ACHN (cell line): ENCODE measurements at regions not wholly inside any gene's neighbourhood (a gene's known extent, or its start where the extent isn't known, plus 50 kb on each side); places are given as distances from the start of the nearest gene placed in this dataset.

Source experiments
- DNase-seq: peaks from one replicate; pipeline ENCODE4 v3.0.0-alpha.2; 2015
- in situ Hi-C: cut with HindIII; loops from 2 replicates; pipeline ENCODE4 v1.10.0; 2017; ENCODE audit warnings: low sequenced_read_pairs, low pct_ligation_motif_present, low pct_unique_long_range_greater_than_20kb

DNA sequence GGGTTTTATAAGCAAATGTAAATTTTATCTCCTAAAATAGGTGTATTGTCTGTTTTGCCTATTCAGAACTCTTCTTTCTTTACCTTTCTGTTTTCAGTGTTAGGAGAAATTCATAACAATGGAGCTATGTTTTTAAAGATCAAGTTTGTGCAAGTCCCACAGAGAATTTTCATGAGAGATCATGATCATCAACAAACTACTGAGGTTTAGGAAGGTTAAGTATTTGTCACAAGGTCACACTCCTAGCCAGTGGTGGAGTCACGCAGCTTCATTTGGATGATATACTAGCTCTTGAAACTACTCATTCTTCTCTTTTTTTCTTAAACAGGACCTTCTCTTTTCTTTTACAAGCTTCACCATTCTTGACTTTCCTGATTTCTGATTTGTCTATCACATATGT, 892.6 kb upstream of the FRG1 start:
- DNase-seq = no peak

DNA sequence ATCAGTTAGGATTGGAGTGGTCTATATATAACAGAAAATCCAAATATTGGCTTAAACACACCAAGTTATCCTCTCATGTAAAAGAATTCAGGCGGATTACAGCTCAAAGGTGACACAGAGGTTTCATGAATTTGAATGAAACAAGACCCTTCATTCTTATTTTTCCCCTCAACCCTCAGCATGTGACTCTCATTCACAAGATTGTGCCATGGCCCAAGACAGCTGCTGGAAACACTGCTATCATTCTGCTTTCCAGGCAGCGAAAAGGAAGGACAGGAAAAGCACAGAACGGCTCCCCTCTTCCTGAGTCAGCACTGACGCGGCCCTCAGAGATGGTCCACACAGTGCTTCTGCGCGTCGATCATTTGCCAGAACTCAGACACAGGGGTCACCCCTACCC, 891.0 kb upstream of the FRG1 start:
- in situ Hi-C loops = no loop called here

More for the DNA sequence above, 892.6 kb upstream of the FRG1 start:
- in situ Hi-C loops = no loop called here

DNA sequence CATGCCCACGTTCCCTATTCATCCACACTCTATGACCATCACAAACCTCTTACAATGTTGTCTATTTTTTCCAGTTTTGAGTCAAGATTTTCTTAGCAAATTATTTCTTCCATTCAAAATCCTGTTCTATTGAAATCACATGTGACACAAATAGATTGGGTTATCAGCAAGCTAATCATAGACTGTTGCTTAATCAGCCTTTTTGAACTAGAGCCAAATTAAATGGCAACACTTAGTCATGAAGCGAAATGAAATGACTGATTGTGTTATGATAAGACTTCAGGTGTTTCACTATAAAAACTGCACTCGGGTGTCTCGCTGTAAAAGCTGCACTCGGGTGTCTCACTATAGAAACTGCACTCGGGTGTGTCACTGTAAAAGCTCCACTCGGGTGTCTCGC, 890.0 kb upstream of the FRG1 start:
- in situ Hi-C loops = no loop called here
- DNase-seq = no peak

More for the DNA sequence above, 891.0 kb upstream of the FRG1 start:
- DNase-seq = no peak

DNA sequence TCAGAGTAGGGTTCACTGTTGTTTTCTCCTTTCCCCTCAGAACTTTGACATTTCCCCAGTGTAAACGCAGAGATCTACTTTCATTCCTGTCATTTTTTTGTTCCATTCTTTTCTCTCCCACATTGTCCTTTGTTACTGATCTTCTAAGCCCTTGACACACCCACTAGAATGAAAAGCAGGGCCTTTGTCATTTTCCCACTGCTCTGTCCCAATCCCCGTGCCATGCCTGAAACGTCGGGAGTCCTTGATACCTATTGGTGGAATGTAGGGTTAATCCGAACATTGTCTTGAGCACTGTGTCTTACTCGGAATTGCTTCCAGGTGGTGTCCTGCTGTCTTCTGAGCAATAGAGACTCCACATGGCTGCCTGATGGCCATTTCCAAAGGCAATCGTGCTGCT, 887.1 kb upstream of the FRG1 start:
- DNase-seq = no peak
- in situ Hi-C loops = no loop called here

DNA sequence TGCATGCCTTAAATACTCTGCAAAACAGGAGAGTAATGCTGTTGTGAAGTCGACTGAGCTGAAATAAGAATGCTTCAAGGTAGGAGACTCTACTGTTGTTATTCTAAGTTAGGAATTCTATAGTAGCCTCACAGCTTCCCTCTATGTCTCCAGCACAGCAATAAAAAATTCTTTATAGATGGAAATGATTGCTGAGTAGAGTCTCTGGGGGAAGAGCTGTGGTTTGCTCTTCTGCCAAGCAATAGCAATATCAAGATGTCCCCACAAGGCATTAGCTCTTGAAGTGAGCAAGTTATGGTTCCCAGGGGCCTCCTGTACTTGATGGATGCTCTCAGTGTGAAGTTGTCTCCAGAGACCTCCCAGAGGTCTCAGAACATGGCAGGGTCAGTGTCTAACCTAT, 880.6 kb upstream of the FRG1 start:
- in situ Hi-C loops = no loop called here
- DNase-seq = no peak

DNA sequence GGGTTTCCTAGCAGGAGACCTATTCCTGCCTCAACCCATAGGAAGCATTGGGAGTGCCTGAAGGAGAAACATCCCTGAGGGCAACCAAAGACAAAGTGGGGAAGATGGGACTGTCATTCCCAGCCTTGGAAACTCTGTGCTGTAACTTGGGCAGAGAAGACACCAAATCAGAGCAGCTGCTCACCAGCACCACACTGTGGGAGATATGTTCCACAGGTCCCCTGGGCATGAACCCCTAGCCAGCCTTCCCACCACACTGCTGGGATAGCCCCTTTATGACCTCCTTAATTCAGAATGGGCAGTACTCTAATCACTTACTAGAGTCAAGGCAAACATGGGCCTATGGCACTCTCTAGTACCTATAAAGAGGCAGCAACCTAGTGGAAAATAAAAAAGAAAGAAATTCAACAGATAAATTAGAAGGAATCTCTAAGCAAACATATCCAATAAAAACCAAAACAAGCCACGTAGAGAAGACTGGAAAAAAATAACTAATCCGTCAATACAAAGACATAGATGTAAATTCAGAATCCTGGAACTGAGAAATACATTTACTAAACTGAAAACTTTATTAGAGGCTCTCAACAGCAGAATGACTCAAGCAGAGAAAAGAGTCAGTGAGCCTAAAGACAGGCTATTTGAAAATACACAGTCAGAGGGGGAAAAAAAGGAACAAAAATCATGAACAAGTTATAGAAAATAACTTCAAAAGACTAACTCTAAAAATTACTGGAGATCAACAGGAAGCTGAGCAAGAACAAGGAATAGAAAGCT, 878.4 kb upstream of the FRG1 start:
- in situ Hi-C loops = no loop called here
- DNase-seq = no peak

DNA sequence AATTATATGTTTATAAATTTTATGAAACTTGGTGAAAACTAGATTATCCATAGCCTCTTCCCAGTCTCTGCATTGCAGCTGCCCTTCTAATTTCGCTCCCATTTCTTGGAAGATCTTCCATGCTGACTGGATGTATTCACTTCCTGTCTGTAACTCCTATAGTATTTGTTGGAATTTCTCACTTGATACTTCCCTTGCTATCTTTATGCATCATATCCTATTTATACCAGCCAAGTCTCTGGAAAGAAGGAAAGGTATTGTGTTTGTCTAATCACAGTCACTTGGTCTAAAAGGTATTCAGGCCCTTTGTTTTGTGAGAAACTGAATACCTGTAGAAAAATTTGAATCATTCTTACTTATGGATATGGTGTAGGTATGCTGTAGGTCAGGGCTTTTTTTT, 870.9 kb upstream of the FRG1 start:
- DNase-seq = no peak
- in situ Hi-C loops = no loop called here

DNA sequence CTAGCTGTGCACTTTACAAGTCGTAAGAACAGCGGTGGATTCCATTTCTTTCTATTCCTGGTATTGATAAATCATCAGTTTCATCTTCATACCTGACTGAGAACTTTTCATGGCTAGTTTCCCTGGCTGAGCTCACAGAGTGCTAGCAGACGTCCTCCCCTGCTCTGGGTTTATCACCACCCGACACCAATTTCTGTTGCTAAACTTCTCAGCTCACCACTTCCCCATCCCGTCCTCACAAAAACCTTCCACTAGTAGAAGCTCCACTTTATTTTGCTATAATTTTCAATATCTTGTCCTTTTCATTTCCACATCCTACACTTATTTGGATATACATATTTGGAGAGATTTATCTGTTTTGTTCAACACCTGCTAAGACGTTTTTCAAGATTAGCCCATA, 869.4 kb upstream of the FRG1 start:
- in situ Hi-C loops = no loop called here
- no peak for DNase-seq

DNA sequence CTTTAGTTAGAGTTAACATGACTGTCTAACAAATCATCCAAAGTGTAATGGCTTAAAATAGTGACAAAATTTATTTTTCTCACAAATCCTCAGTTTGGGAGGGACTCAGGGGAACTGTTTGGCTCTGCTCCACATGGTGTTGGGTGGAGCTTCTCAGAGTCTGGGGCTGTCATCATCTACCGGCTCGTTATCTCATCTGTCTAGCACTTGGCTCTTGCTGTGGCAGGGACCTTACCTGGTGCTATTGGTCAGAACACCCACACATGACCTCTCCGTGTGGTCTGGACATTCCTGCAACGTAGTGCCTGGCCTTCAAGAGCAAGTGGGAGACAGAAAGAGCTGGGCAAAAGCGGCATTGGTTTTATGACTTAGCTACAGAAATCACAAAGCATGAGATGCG, 866.9 kb upstream of the FRG1 start:
- in situ Hi-C loops = no loop called here
- DNase-seq = no peak

DNA sequence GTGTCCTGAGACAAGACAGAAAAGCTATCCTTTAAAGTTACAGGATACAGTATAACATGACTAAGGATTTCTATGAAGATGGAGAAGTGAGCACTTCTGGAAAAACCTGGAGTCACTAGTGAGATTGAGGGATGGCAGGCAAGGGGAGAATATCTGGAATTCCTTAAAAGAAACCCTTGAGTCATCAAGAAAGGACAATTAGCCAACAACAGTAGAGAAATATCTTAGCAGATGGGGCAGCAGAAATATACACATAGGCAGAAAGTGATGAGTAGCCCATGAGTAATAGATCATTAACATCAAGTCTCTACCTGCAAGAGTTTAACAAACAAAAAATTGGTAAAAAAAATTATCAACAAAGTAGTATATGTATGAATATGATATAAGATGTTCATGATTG, 858.8 kb upstream of the FRG1 start:
- DNase-seq = no peak
- in situ Hi-C loops = no loop called here

DNA sequence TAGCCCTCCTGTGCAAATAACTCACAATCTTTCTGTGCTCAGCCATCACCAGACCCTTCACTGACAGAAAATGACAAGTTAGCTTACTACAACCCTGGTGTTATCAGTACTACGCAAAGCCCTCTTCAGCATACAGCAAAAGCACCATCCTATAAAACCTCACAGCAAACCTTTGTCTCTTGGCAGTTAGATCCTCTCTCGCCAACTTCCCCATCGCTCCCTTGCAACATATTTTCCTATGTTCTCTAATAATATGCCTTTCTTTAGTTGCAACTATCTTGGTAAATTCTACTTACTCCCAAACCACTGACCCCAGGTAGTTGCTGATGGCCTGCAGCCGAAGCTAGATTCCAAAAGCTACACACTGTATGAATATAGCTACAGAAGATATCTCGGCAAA, 856.9 kb upstream of the FRG1 start:
- in situ Hi-C loops = no loop called here
- no peak for DNase-seq

DNA sequence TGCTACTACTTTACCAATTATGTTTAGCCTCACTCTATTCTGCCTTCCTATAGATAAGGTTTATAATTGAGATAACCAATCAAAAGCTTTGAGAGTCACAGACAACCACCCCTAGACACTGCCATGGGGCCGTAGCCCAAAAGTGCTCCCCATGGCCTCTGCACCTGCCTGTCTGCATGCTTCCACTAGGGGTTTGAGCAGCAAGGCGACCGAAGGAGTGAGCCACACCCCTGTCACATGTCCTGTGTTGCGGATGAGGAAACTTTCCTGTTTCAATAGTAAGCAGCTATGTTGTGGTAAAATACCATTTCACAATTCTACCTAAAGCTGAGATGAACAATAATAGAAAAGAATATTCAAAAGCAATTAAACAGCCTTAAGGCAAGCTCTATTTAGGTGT, 856.0 kb upstream of the FRG1 start:
- no peak for DNase-seq
- in situ Hi-C loops = no loop called here

DNA sequence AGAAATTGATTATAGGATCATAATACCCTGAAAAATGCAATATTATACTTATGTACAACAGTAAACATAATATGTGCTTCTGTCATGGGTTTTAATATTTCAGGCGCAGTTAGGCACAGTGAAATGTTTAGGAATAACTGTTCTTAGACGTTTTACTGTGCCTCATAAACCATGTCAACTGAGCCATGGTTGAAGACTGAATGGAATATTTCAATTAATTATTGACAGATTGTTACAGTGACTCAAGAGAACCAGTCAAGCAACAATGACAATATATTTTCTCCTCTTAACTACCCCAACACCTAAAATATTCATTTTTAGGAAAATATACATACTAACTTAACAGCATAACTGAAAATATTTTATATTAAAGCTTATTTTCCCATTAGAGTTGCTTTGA, 852.7 kb upstream of the FRG1 start:
- peak; percentile 19 for DNase-seq

DNA sequence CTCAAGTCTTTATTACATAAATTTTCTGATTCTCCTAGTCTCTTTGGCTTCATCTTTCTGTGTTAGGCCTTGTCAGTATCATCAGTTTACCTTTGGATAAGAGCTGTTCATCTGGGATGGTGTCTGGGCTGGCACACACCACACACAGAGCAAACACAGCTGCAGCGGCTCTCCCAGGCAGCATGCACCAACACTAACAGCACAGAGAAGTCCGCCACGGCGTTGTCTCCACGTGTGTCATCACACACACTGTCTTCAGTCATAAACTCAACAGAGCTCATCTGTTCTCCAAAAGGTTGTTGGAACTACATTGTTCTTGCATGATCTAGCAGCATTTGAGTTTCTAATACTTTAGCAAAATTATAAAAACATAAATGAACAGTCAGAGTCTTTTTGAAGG, 851.9 kb upstream of the FRG1 start:
- DNase-seq = no peak
- in situ Hi-C loops = no loop called here

More for the DNA sequence above, 852.7 kb upstream of the FRG1 start:
- in situ Hi-C loops = no loop called here

DNA sequence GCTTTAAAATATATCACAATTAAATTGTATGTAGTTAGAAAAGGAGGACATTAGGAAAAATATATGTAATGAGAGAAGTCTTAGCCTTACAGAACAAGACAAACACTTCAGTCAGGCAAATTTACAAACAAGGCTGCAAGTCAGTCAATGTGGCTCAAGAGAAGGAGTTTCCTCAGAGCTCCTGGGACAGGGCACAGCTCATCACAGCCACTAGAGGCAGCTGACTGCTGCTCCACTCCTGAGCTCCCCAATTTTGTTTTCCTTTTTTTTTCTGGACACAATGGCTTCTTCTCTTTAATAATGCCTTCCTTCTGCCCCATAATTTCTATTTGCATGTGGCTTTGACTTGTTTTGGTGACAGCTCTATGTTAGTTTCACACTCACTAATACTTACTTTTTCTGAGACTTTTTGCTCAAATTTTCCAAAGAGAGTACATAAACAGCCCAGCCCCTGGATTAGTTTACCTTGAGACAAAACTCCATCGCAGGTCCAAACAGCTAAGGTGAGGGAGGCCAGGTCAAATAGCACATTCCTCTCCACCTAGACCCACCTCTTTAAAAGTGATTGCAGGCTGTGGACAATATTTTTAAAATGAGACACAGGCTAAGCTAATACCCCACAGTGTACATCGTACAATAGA, 850.4 kb upstream of the FRG1 start:
- in situ Hi-C loops = no loop called here
- DNase-seq = peak; percentile 31

DNA sequence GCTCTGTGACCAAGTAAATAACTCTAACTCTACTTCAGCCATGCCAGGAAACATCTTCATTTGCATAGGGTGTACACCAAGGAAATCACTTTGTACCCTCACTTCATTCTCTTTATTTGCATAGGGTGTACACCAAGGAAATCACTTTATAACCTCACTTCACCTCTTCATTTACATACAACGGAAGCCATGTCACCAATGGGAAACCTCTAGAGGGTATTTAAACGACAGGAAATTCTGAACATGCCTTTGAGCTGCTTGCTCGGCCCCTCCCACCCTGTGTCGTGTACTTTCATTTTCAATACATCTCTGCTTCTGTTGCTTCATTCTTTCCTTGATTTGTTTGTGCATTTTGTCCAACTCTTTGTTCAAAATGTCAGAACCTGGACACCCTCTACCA, 848.1 kb upstream of the FRG1 start:
- in situ Hi-C loops = no loop called here
- no peak for DNase-seq

DNA sequence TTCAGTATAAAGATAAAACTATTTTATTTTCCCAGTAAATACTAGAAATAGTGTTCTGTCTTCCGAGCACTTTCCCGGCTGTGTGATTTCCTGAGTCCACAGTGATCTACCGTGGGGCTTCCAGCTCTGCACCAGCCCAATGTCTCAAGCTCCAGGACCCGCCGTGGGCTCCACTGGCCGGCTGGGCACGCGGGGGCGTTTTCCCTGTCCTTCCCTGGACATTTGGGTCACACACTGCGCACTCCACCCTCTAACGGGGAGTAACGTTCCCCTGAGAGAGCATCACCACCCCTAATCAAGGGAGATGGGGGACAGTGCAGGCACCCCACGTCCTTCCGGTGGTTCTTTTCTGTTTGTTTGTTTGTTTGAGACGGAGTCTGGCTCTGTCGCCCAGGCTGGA, 844.6 kb upstream of the FRG1 start:
- no peak for DNase-seq
- in situ Hi-C loops = no loop called here

DNA sequence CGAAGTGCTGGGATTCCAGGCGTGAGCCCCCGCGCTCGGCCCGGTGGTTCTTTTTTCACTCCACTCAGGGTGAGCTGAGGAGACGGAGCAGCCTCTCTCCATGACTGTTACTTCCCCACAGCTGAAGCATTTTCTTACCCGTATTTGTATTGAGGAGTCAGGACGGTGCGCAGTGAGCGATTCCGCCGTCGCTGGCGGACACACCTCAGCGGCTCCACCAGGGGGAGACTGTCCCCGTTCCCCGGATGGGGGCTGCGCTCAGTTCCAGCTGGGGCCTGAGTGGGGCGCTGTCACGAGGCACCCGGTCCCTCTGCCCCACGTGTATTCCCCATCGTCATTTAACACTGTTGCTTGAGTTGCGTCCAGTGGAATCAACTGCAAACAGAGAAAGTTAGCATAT, 844.0 kb upstream of the FRG1 start:
- DNase-seq = no peak
- in situ Hi-C loops = no loop called here

DNA sequence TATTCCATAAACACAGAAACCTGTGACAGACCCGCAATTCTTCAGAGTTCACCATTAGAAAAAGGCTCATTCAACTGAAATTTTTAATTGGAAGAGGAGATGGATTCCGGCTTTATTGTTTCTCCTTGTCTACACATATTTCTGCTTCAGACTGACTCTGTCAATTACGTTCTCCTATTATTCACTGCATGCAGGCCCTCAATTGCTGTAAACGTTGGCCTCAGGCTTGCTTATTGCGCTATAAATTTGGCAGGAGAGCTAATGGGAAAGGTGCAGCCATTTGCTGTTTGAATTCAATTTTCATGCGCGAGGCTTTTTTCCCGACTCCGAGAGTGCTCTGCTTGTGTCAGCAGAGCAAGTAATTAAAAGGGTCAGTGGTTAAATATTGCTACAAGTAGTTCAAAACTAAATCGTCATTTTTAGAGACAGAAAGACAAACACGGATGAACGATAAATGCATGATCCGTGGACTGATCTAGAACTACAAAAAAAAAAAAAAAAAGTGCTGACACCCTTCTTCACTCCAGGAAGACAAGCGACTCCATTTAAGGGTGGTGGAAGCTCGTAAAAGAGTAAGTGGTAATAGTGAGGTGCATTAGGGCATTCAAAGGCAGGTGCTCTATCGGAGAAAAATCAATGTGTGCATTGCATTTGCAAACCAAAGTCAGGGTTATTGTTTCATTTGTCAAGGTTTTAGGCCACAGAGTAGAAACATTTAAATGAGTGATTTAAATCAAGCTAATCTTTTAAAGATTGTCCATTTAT, 841.6 kb upstream of the FRG1 start:
- in situ Hi-C loops = no loop called here
- no peak for DNase-seq
